HepG2 (cell line): ENCODE measurements at regions not wholly inside any gene's neighbourhood (a gene's known extent, or its start where the extent isn't known, plus 50 kb on each side); places are given as distances from the start of the nearest gene placed in this dataset.
"Not testable (repeated sequence)": the region's sequence is repeated elsewhere in the genome, so short reads cannot be mapped to it uniquely, and the experiment has no call there.

ENCODE experiments used
- ATAC-seq: fragments of 200-7000 bp; cut with Tn5 transposase; 3 replicates; pipeline ENCODE4 v1.9.1; 2020; ENCODE audit warnings: mild to moderate bottlenecking, moderate library complexity
- BruUV-seq: library from RNA; stranded (reverse); fragments of 400-500 nt; replicated peaks from 2 replicates; lab custom pipeline; 2021; lab: Mats Ljungman, UMichigan
- CTCF ChIA-PET: fragments of 300-600 bp; formaldehyde crosslinking; extraction: SDS; loops from one replicate; lab custom pipeline; 2021; ENCODE audit warnings: low total read pairs, inconsistent platforms, low intra/inter-chr PET ratio; lab: Yijun Ruan, JAX
- POLR2A ChIA-PET: fragments of 350-600 bp; sonication (Branson Sonifier 250); formaldehyde crosslinking; loops from one replicate; lab custom pipeline; 2020; ENCODE audit warnings: antibody characterized with exemption, inconsistent platforms; lab: Yijun Ruan, JAX
- DNase-seq: peaks from one replicate; pipeline ENCODE4 v3.0.0-alpha.2; 2015; ENCODE audit warnings: low spot score
- FAIRE-seq: peaks from 3 replicates; lab custom pipeline; 2011; peaks lifted over from hg19 to GRCh38; lab: Jason Lieb, UNC
- H2AFZ ChIP-seq: one replicate; pipeline ENCODE4 v1.6.1; 2011; ENCODE audit warnings: low read length, inconsistent platforms
- H3K27ac ChIP-seq: fragments of 300-600 bp; 3 replicates; pipeline ENCODE4 v1.8.0; 2011; ENCODE audit warnings: mixed run types, mild to moderate bottlenecking, mixed read lengths, low read length, inconsistent platforms; ENCODE audit not compliant: insufficient read depth; ENCODE audit errors: extremely low read length
- H3K27me3 ChIP-seq, 2 experiments: fragments of 200-600 bp in 1 of 2; 2 replicates in 1 of 2; 3 replicates in 1 of 2; pipeline versions ENCODE4 v1.6.0 to v1.8.0; 2011; ENCODE audit warnings: low read length in 2 of 2, mild to moderate bottlenecking in 2 of 2, moderate library complexity in 2 of 2, inconsistent platforms in 1 of 2; ENCODE audit not compliant: insufficient read depth in 2 of 2, control insufficient read depth in 1 of 2
- H3K36me3 ChIP-seq, 2 experiments: fragments of 200-600 bp in 1 of 2; replicated peaks in 1 of 2; 2 replicates in 1 of 2; 3 replicates in 1 of 2; pipeline versions ENCODE4 v1.5.1 to v1.8.0; 2011; ENCODE audit warnings: low read length in 2 of 2, inconsistent platforms in 1 of 2; ENCODE audit not compliant: insufficient read depth in 2 of 2, control insufficient read depth in 1 of 2
- H3K4me1 ChIP-seq: 2 replicates; pipeline ENCODE4 v1.5.1; 2012; ENCODE audit warnings: low read length, inconsistent platforms; ENCODE audit not compliant: insufficient read depth
- H3K4me2 ChIP-seq: 2 replicates; pipeline ENCODE4 v1.6.0; 2011; ENCODE audit warnings: low read depth, low read length, inconsistent platforms
- H3K4me3 ChIP-seq, 3 experiments: fragments of 200-600 bp in 1 of 3; sonication (generic), shearing (Covaris generic) in 1 of 3; replicated peaks in 1 of 3; 2 replicates each; pipeline ENCODE4 v1.5.1; 2011 to 2016; ENCODE audit warnings: low read length in 3 of 3, inconsistent platforms in 2 of 3, low read depth in 2 of 3, mild to moderate bottlenecking in 2 of 3, control low read depth in 1 of 3, mixed read lengths in 1 of 3; ENCODE audit not compliant: insufficient read depth in 1 of 3
- H3K79me2 ChIP-seq: one replicate; pipeline ENCODE4 v1.6.1; 2011; ENCODE audit warnings: low read length, inconsistent platforms; ENCODE audit not compliant: insufficient read depth
- H3K9ac ChIP-seq: 2 replicates; pipeline ENCODE4 v1.6.0; 2011; ENCODE audit warnings: mild to moderate bottlenecking, low read depth, low read length, inconsistent platforms; ENCODE audit not compliant: insufficient read depth
- H3K9me3 ChIP-seq: 2 replicates; pipeline ENCODE4 v1.5.1; 2012; ENCODE audit warnings: mild to moderate bottlenecking, low read length
- H4K20me1 ChIP-seq: 2 replicates; pipeline ENCODE4 v1.6.0; 2011; ENCODE audit warnings: inconsistent platforms, mild to moderate bottlenecking, low read length, moderate library complexity; ENCODE audit not compliant: insufficient read depth
- BORCS8-MEF2B ChIP-seq: sonication (generic); formaldehyde crosslinking; IDR thresholded peaks from 2 replicates; pipeline ENCODE4 v1.8.0; 2022; ENCODE audit warnings: mild to moderate bottlenecking, missing genetic modification reagents
- BRCA1 ChIP-seq: sonication (generic); formaldehyde crosslinking; IDR thresholded peaks from 2 replicates; pipeline ENCODE4 v1.4.0; 2020; ENCODE audit warnings: missing genetic modification reagents
- CBX5 ChIP-seq: sonication (generic); formaldehyde crosslinking; IDR thresholded peaks from 2 replicates; pipeline ENCODE4 v1.4.0; 2020; ENCODE audit warnings: missing genetic modification reagents, borderline replicate concordance
- HOXA3 ChIP-seq: sonication (generic); formaldehyde crosslinking; IDR thresholded peaks from 2 replicates; pipeline ENCODE4 v1.5.0; 2020; ENCODE audit warnings: missing genetic modification reagents
- JDP2 ChIP-seq: sonication (generic); formaldehyde crosslinking; IDR thresholded peaks from 2 replicates; pipeline ENCODE4 v1.8.1; 2022; ENCODE audit warnings: missing genetic modification reagents, borderline replicate concordance
- NFE2 ChIP-seq: sonication (generic); formaldehyde crosslinking; IDR thresholded peaks from 2 replicates; pipeline ENCODE4 v1.4.0; 2020; ENCODE audit warnings: missing genetic modification reagents
- TERF1 ChIP-seq: sonication (generic); formaldehyde crosslinking; IDR thresholded peaks from 2 replicates; pipeline ENCODE4 v1.8.0; 2022; ENCODE audit warnings: mild to moderate bottlenecking, missing genetic modification reagents, moderate library complexity
- ZNF382 ChIP-seq: sonication (generic); formaldehyde crosslinking; IDR thresholded peaks from 2 replicates; pipeline ENCODE4 v1.5.0; 2020; ENCODE audit warnings: missing genetic modification reagents, mild to moderate bottlenecking, borderline replicate concordance
- ZNF569 ChIP-seq: sonication (generic); formaldehyde crosslinking; IDR thresholded peaks from 2 replicates; pipeline ENCODE4 v1.5.0; 2020; ENCODE audit warnings: mild to moderate bottlenecking, missing genetic modification reagents, moderate library complexity, borderline replicate concordance
- WGBS: methylation state at CpG from one replicate; pipeline ENCODE4 v1.1.6; 2017; ENCODE audit warnings: low lambda C conversion rate; 5-methylcytosine and 5-hydroxymethylcytosine counted together
- in situ Hi-C: cut with HindIII; loops from 2 replicates; pipeline ENCODE4 v1.10.0; 2017; ENCODE audit warnings: low pct_unique_long_range_greater_than_20kb; ENCODE audit not compliant: extremely low pct_ligation_motif_present
- intact Hi-C: fragments of 100-400 bp; cut with micrococcal nuclease; formaldehyde crosslinking; loops from one replicate; pipeline ENCODE4 v1.10.0; 2022; ENCODE audit not compliant: unreplicated experiment

GRCh38 chr6:6879586-6879974, 228.2 kb upstream of the RREB1 start:
- CTCF ChIA-PET, H3K27me3 ChIP-seq, H3K36me3 ChIP-seq, H3K4me1 ChIP-seq, BruUV-seq, H2AFZ ChIP-seq, H3K4me2 ChIP-seq, in situ Hi-C loops, H4K20me1 ChIP-seq, DNase-seq, intact Hi-C loops, H3K27ac ChIP-seq, POLR2A ChIA-PET, H3K79me2 ChIP-seq, H3K4me3 ChIP-seq, ATAC-seq, FAIRE-seq, H3K9ac ChIP-seq, H3K9me3 ChIP-seq: not testable (repeated sequence)
- WGBS, result 41% methylated on average over 6 of the region's 6 CpGs

- no peak overlapping the region for H3K27ac ChIP-seq
- H3K9ac ChIP-seq, result no peak overlapping the region
- FAIRE-seq, result no peak
- BruUV-seq, result no TSS peak
- POLR2A ChIA-PET, result no interaction called here
- H3K4me1 ChIP-seq, result no peaks in the 10 kb centered on the region
- WGBS, result 49% methylated on average over 10 of the region's 10 CpGs
- CTCF ChIA-PET, result no interaction called here
- in situ Hi-C loops, result no loop called here
- no peaks in the 10 kb centered on the region for H3K36me3 ChIP-seq
- no peak overlapping the region for H3K4me2 ChIP-seq
- DNase-seq, result no peak
- H4K20me1 ChIP-seq, result no peaks in the 10 kb centered on the region
- ATAC-seq, result no peak
- no peaks in the 10 kb centered on the region for H3K79me2 ChIP-seq
- H3K4me3 ChIP-seq, result no peak overlapping the region
- H2AFZ ChIP-seq, result no peak overlapping the region
- intact Hi-C loops, result no loop called here
- TF ChIP-seq HOXA3 (CRISPR knock-in tag), result no peak
- TF ChIP-seq BRCA1 (CRISPR knock-in tag), result no peak
- TF ChIP-seq ZNF569 (CRISPR knock-in tag), result no peak
- no peak for TF ChIP-seq CBX5
- TF ChIP-seq NFE2 (CRISPR knock-in tag), result no peak
- TF ChIP-seq JDP2, result no peak
- no peak for TF ChIP-seq BORCS8-MEF2B (CRISPR knock-in tag)
- no peak for TF ChIP-seq TERF1
- TF ChIP-seq ZNF382 (CRISPR knock-in tag), result no peak
- no peaks in the 10 kb centered on the region for H3K9me3 ChIP-seq
- H3K27me3 ChIP-seq, result 0 out of 5 replicates have a peak, but pooled peaks cover 0 to 6% of the 10 kb centered on the region in 2 experiments
Measured at GRCh38 chr6:6880745-6881437, 226.9 kb upstream of the RREB1 start.
